GM18520 (cell line): ENCODE measurements at regions not wholly inside any gene's neighbourhood (a gene's known extent, or its start where the extent isn't known, plus 50 kb on each side); places are given as distances from the start of the nearest gene placed in this dataset.

Experiments
- ATAC-seq: cut with Tn5 transposase; IDR thresholded peaks from one replicate; pipeline ENCODE4 v1.9.1; 2021; ENCODE audit not compliant: unreplicated experiment

- ATAC-seq, result no peak
Measured at GRCh38 chr6:84282550-84282949, 55.1 kb upstream of the CEP162 start.

GRCh38 chr6:84280639-84281038, 53.2 kb upstream of the CEP162 start:
- no peak for ATAC-seq

- ATAC-seq, result no peak
Measured at GRCh38 chr6:84280030-84280429, 52.6 kb upstream of the CEP162 start.

- no peak for ATAC-seq
Measured at GRCh38 chr6:84278321-84278998, 51.0 kb upstream of the CEP162 start.
